GM19025 (cell line): ENCODE measurements at regions not wholly inside any gene's neighbourhood (a gene's known extent, or its start where the extent isn't known, plus 50 kb on each side); places are given as distances from the start of the nearest gene placed in this dataset.

ENCODE experiments used
- ATAC-seq: cut with Tn5 transposase; IDR thresholded peaks from one replicate; pipeline ENCODE4 v1.9.1; 2021; ENCODE audit warnings: mild to moderate bottlenecking, low read depth, moderate library complexity; ENCODE audit not compliant: unreplicated experiment

DNA sequence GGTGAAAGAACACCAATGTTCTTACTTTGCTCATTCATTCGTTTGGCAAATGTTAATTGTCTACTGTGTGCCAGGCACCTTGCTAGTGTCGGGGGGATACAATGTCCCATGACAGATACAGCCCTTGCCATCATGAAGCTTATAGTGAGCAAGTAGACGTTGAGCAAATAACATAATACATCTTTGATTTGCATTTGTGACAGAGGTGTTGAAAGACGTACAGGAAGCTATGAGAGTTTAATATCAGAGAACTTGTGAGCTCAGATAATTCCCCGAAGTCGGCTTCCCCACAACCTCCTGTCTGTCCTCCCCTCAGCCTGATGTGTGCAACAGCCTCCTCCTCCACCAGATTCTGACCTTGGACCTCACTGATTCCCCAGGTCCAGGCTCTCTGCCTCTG is 138.0 kb upstream of the SDK2 start:
- no peak for ATAC-seq

DNA sequence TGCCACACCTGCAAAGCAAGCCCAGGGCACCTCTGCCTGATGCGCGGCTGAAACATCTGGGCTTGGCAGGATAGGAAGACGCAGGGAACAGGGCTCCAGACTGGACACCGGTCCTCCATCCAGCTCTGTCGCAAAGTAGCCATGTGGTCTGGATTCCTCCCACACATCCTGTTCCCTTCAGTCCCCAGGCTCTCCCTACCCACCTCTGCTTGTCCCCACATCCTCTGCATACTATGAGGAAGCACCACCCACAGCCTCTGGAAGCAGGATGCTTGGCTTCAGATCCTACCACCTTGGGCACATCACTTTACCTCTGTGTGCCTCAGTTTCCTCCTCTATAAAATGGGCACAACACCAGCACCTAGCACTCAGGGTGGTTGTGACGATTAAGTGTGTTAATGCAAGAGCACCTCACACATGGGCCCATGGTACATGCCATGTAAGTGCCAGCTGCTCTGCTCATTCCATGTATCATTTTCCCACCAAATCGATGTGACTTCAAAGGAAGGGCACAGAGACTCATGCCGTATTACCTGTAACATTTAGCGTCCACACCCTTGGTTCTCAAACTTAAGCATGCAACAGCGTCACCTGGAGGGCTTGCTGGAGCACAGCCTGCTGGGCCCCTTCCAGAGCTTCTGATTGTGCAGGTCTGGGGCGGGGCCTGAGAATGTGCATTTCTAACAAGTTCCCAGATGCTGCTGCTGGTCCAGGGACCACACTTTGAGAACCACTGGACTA is 138.6 kb upstream of the SDK2 start:
- ATAC-seq = no peak

DNA sequence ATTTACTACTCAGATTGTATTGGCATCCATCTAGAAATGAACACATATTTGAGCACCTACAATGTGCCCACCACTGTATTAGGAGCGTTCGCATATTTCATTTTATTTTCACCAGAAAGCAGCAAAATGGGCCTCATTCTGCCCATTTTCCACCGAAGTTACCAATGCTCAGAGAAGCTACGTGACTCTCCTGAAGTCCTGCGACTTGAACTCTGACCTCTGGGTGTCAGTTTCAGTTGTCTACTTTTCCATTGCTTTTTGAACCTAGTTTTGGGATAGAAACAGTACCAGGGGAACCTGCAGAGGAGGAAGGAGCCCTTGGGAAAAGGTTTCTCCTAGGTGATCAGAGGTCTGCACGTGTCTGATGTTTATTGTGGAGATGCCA is 139.1 kb upstream of the SDK2 start:
- ATAC-seq = no peak

DNA sequence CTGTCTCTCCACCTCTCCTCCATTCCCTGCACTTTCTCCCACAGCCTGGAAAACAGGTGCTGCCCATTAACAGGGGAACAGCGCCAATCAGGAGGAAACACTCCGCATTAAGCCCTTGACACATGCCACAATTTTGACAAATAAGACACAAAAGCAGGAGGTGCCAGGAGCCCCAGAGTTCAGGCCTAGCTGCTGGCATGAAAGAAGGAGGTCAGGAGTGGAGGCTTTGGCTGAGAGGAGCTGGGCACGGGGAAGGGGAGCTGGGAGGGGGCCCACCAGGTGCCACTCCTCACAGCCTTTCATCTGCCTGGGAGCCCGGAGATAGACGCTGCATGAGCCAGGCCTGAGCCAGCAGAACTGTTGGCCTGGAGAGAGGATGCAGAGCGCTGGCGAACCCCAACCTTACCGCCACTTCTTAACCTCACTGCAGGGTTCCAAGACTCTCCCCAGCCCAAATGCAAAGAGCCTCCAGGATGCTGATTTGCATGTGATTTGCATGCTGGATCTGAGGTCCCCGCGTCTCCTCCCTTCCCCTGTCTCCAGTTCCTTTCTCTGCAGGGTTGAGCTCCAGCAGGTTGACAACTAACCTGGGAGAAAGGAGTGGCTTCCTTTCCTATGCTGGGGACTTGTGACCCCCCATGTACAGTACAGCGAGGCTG is 139.8 kb upstream of the SDK2 start:
- ATAC-seq = no peak

DNA sequence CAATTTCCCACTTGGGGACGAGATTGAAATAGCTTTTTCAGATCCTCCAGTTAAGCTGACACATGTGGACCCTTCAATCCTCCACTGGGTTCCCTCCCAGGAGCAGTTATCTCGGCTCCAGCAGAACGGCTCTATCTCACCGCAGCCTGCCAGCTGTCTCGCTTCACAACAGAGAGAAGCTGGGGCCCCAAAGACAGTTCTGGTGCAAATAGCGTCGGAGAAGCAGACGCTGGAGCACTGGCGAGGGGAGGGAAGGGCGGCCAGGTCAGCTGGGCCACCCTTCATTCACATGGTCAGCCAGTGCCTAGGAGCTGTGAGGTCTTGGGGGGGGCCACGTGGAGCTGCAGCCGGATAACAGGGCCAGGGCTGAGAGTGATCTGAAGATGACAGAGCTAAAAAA is 141.3 kb upstream of the SDK2 start:
- ATAC-seq = no peak

DNA sequence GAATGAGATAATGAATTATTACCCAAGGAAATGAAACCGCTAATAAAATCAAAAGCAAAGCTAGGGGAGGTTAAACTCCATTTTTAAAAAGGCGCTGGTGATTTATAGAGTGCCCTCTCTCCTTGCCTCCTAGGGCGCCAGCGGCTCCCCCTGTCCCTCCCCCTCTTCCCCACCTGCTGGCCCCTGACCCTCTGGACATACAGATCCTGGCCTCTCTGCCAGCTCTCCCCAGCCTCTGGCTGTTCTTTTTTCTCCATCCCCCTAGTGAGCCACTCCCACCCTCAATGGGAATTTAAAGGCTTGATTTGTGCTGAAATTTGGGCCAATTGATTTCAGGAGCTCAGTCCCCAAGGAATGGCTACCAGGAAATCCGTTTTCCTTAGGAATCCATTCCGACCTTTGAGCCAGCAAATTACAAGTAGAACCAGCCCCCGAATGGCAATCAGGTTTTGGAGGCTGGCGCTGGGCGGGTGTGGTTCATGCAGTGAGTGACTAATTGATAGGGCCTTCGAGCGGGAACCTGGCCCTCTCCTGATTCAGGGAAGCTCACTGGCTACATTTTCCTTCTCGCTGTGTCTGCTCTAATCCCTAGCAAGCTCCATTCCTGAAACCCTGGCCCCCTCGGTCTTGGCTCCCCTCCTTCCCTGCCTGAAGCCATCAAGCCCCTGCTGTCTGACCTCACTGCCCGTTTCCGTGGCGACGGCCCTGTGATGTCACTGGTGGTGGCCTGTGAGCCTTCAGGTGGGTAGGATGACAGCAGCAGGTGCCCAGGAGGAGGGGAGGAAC is 141.9 kb upstream of the SDK2 start:
- no peak for ATAC-seq

DNA sequence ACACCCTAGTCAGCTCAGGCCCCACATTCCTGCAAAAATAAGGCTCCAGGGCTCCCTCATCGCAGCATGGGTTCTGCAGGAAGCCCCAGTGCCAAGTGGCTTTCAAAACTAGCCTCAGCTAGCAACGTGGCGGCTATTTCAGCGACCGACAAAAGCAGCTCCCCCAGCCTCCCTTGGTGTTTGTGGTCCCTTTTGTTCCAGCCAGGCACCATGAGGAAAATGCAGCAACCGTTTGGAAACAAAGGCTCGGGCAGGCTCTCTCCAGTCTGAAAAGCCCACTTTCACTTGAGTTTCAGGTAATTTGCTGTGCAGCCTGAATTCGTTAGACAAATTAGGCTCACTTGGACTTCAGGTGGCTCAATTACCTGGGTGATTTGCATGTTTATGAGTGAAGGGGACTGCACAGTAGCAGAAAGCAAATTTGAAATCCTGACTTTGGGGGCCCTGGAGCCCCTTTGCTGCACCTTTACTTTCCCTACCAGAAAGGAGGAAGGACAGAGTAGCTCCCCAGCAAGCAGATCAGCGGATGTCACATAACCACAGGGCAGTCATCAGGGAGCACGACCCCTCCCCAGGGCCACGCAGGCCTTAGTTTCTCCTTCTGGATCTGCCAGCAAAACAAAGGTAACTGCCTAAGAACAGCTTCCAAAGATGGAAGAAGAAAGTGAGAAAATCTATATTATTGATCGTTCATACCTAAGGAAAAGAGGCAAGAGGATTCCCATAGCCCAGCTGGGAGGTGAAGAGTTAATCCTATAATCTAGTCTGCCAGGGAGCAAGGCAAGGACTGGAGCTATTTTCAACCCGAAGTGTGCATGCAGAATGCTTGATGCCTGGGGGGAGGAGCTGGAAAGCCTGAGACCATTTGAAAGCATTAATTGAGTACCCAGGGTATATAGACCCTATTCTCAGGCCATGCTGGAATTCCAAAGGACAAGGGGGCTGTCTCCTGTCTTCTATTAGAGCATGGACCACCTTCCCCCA is 143.1 kb upstream of the SDK2 start:
- no peak for ATAC-seq

DNA sequence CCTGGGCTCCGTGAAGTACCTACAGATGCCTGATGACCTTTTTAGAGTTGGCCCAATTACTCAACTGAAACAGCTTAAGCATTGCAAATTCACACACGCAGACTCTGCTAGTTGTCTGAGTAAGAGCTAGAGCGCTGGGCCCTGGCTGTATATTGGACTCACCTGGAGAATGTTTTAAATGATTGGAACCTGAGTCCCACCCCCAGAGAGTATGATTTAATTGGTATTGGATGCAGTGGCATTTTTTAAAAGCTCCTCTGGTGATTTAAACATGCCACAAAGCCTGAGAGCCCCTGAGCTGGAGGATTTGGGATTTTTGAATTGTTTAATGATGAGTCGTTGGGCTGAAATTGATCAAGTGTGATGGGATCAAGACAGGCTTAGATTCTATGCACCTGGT is 143.9 kb upstream of the SDK2 start:
- ATAC-seq = no peak

DNA sequence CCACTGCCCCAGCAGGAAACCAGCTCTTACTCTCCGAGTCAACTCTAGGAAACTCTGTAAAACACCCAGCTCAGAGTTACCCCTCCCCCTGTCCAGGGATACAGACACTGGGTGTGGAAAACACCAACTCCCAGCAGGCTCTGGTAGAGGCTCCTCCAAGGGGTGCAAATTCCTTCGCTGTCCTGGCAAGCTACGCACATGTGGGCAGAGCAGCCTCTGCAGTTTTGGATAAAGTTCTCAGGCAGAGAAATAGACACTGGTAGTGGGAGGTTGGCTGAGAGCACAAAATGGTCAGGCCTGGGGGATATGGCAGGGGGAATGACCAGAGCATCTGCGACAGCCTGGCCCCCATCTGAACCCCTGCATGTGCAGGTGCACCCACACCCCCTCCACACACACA is 146.9 kb upstream of the SDK2 start:
- ATAC-seq = no peak

DNA sequence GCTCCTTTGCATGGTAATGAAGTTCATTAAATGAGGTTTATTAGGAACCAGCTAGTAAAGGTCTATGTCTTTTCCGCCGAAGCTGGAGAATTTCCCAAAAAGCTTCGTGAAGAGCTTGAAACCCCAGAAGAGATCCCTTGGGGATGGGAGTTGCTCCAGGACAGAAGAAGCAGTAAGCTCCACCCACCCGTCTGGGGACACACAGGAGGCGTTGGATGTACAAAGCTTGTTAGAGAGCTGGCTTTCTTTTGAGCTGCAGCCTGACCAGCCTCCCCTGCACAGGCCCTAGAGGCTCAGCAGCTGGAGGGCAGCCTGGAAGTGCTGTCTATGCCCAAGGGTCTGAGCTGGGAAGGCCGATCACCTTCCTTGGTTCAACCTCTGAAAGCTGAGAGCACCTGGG is 147.4 kb upstream of the SDK2 start:
- ATAC-seq = no peak

DNA sequence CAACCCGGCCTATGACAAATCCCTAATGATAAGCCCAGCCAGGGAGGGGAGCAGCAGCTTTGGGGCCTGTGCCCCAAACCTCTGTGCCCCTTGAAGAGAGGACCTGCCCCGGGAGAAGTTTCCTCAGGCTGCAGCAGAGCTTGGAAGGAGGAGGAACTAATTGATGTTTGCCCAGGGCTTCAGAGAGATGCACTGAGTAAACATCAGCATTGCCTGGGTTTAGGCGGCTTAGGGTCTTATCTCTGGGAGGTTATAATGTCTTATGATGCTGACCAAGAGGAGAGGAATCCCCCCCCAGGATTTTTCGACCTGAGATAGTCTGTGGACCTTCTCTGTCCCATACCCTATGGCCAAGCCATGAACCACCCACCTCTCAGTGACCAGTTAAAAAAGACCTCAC is 148.7 kb upstream of the SDK2 start:
- ATAC-seq = no peak

DNA sequence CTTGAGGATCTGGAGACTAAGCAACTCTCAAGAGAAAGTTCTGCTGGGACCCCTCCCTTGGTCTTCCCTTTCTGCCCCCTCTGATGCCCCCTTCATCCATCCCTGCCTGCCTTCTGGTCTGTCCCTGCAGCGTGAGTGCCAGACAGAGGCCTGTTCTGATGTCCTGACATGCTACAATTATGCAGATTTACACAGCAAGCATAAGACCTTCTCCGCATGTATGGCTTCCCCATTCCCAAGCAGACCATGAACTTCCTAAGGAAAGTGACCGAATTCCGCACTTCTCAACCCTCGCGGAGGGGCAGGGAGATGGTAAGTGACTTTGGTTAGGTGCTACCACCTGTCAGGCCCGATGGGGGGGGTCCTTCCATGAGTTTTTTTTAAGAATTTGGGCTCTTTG is 150.1 kb upstream of the SDK2 start:
- ATAC-seq = no peak

DNA sequence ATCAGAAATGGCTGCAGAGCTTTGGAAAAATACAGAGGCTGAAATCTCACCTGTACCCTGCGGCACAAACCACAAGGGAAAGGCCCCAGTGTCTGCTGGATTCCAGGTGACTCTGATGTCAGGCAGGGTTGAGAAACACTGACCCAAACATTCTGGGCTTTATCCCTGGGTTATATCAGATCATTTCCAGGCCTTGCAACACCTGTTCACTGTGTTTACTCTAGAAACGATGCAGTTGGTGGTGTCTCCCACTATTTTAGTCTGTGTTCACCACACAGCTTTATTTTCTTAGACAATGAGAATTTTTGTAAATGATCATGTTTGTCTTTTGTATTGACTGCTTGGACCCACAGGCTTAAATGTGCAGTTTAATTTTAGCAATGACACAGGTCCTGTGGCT is 151.5 kb upstream of the SDK2 start:
- ATAC-seq = no peak

DNA sequence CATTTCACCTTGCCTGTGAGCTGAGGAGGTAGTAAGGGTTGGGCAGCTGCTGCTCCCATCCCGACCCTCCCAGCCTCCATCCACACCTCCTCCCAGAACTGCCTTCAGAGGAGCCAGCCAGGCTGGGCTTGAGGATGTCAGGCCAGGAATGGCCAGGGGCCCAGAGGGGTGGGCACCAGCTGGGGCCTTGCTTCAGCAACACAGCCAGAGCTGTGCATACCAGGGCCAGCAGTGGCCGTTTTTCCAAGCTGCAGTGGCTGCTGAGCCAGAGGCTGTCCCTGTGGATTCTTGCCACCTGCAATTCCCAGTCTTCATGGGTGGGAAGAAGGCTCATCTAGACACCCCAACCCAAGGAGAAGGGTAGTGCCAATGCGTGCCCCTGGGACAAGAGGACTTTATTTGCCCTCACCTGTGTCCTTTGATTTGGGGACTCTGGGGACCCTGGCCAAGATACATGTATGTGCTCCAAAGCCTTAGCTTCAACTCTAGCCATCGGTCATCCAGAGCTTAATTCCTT is 153.4 kb upstream of the SDK2 start:
- ATAC-seq = no peak

DNA sequence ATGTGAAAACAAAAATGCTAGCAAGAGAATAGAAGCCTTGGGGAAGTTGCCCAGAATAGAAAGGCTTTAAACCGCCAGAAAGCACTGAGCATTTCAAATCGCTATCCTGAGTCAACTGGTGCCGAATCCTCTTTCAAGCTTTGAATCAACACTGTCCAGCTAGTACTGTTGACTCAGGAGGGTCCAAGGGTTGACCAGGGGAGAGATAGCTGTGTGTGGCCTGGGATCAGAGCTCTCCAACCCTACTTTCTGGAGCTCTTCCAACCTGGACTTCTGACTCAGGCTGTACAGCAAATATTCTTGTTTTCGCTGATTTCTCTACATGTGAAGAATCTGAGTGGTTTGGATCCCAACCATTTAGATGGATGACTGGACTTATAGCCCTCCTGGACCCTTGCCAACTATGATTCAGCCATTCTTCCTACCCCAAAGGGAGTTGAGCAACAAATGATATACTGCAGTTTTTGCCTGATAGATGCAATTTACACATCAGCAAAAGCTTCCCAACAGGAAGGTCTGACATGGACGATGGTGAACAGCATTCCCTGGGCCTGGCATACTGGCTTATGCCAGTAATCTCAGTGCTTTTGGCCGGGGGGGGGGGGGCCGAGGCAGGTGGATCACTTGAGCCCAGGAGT is 154.0 kb upstream of the SDK2 start:
- ATAC-seq = no peak

DNA sequence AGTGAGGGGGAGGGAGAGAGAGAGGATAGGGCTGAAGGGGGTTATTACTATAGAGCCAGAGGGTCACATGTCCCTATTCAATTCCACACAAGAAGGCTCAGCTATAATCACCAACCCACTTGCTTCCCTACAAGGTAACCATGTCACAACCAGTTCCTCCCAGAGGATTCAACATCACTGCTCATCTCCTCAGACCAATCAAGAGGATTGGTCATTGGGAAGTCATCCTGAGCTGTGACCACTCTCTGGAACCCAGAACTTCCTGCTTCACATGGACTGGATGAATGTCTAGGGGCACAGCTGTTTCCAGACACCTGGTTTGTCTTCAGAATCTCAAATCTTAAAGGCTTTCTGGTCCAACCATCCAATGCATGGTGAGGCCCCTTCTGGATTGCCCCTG is 154.9 kb upstream of the SDK2 start:
- ATAC-seq = no peak

DNA sequence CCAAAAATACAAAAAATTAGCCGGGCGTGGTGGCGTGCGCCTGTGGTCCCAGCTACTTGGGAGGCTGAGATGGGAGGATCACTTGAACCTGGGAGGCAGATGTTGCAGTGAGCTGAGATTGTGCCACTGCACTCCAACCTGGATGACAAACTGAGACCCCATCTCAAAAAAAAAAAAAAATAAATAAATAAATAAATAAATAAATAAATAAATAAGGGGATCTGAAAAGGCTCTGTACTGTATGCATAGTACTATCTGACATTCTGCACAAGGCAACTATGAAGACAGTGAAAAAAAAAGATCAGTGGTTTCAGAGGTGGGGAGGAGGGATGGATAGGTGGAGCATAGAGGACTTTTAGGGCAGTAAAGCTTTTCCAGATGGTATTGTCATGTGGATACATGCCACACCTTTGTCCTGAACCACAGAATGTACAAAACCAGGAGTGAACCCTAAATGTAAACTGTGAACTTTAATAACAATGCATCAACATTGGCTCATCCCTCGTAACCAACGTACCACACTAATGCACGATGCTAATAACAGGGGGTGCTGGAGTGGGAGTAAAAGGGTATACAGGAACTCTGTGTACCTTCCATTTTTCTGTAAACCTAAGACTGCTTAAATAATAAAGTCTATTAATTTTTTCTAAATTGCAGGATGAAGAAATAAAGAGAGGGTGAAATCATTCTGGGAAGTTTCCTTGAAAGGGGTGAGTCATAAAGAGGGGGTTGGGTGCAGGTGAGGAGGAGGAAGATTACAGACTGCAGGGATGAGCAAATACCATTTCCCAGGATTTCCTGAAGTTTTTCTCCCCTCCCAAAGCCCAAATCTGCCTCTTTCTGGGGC is 155.8 kb upstream of the SDK2 start:
- no peak for ATAC-seq

DNA sequence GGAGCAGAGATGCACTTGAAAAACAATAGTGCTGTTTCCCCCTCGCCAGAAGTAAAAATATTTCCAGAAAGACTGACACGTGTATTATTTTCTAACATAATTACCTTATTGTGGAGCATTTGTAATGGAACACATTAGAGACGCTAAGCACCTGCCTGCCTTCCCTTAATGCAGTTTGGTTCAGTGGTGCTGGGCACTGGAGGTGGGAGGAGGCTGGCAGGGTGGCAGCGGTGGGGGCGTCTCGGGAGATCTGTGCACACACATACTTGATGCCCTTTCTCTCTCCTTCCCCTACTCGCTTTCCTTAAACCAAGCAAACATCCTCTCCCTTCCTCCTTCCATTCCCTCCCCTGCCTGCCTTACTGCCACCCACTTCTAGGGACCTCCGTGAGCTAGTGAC is 156.6 kb upstream of the SDK2 start:
- no peak for ATAC-seq
